A549 (cell line): ENCODE measurements at regions not wholly inside any gene's neighbourhood (a gene's known extent, or its start where the extent isn't known, plus 50 kb on each side); places are given as distances from the start of the nearest gene placed in this dataset.

Experiments used
- ATAC-seq, 2 experiments: fragments of 200-7000 bp in 1 of 2; fragments of >200 bp in 1 of 2; cut with Nextera tagmentation in 1 of 2; cut with Tn5 transposase in 1 of 2; 3 replicates each; pipeline versions ENCODE4 v1.8.0 to v1.9.1; 2018 to 2020; ENCODE audit warnings: mild to moderate bottlenecking in 1 of 2, moderate library complexity in 1 of 2
- CTCF ChIA-PET: fragments of 300-600 bp; sonication (Branson Sonifier 250); formaldehyde crosslinking; extraction: SDS; loops from one replicate; lab custom pipeline; 2021; ENCODE audit warnings: antibody characterized with exemption, inconsistent platforms; lab: Yijun Ruan, JAX
- POLR2A ChIA-PET: fragments of 350-600 bp; formaldehyde crosslinking; extraction: SDS; loops from one replicate; lab custom pipeline; 2021; ENCODE audit warnings: antibody characterized with exemption, inconsistent platforms; lab: Yijun Ruan, JAX
- DNase-seq, 2 experiments: peaks; one replicate each; pipeline versions ENCODE4 v3.0.0 to v3.0.0-alpha.2; 2011 to 2016; ENCODE audit warnings: low read depth in 1 of 2, low spot score in 1 of 2
- FAIRE-seq: peaks from 2 replicates; lab custom pipeline; 2011; peaks lifted over from hg19 to GRCh38; lab: Jason Lieb, UNC
- H3K27ac ChIP-seq, 2 experiments: fragments of >200 bp; sonication (Bioruptor Twin); formaldehyde crosslinking; 3 replicates each; pipeline ENCODE4 v1.5.1; 2016 to 2017
- H3K4me1 ChIP-seq: fragments of >200 bp; sonication (Bioruptor Twin); formaldehyde crosslinking; 3 replicates; pipeline ENCODE4 v1.6.1; 2016
- H3K4me2 ChIP-seq: fragments of >200 bp; sonication (Bioruptor Twin); formaldehyde crosslinking; 3 replicates; pipeline ENCODE4 v1.6.1; 2016
- H3K4me3 ChIP-seq: fragments of >200 bp; sonication (Bioruptor Twin); formaldehyde crosslinking; 3 replicates; pipeline ENCODE4 v1.5.1; 2016
- H3K9me3 ChIP-seq: fragments of >200 bp; sonication (Bioruptor Twin); formaldehyde crosslinking; 3 replicates; pipeline ENCODE4 v1.6.1; 2016
- ATOH8 ChIP-seq: fragments of 250-450 bp; sonication (Bioruptor Pico); IDR thresholded peaks from 2 replicates; pipeline ENCODE4 v1.5.0; 2020; ENCODE audit warnings: low read depth, mild to moderate bottlenecking, moderate library complexity
- BCL3 ChIP-seq: fragments of >200 bp; sonication (Bioruptor Twin); formaldehyde crosslinking; IDR thresholded peaks from 3 replicates; pipeline ENCODE4 v1.6.1; 2016
- BHLHE40 ChIP-seq: IDR thresholded peaks from 2 replicates; pipeline ENCODE4 v1.6.1; 2012; ENCODE audit warnings: low read depth, low read length, inconsistent platforms
- CEBPB ChIP-seq, 2 experiments: fragments of >200 bp in 1 of 2; sonication (Bioruptor Twin) in 1 of 2; formaldehyde crosslinking in 1 of 2; IDR thresholded peaks; 2 replicates each; pipeline ENCODE4 v1.6.1; 2012 to 2016
- CHD2 ChIP-seq: fragments of 150-350 bp; IDR thresholded peaks from 2 replicates; pipeline ENCODE4 v1.6.1; 2014; ENCODE audit warnings: low read length; ENCODE audit not compliant: partially characterized antibody
- CHD4 ChIP-seq: fragments of 200-600 bp; sonication (generic); IDR thresholded peaks from 2 replicates; pipeline ENCODE4 v1.6.1; 2016; ENCODE audit warnings: antibody characterized with exemption, mild to moderate bottlenecking, borderline replicate concordance
- ELK1 ChIP-seq: fragments of 150-350 bp; IDR thresholded peaks from 2 replicates; pipeline ENCODE4 v1.6.1; 2014; ENCODE audit warnings: low read depth, mild to moderate bottlenecking, low read length
- FOSL2 ChIP-seq, 2 experiments: fragments of 450-650 bp in 1 of 2; fragments of >200 bp in 1 of 2; sonication (Bioruptor Twin) in 1 of 2; formaldehyde crosslinking; IDR thresholded peaks; 2 replicates each; pipeline versions ENCODE4 v1.5.0 to v1.6.1; 2016 to 2020; ENCODE audit warnings: mild to moderate bottlenecking in 1 of 2, moderate library complexity in 1 of 2
- GATA3 ChIP-seq: IDR thresholded peaks from 2 replicates; pipeline ENCODE4 v1.6.1; 2012; ENCODE audit warnings: borderline replicate concordance
- HMGXB4 ChIP-seq: fragments of 250-450 bp; sonication (Bioruptor Pico); IDR thresholded peaks from 2 replicates; pipeline ENCODE4 v1.5.0; 2021; ENCODE audit warnings: mild to moderate bottlenecking, moderate library complexity, borderline replicate concordance
- HOXB5 ChIP-seq: fragments of 250-450 bp; sonication (Bioruptor Pico); IDR thresholded peaks from 2 replicates; pipeline ENCODE4 v1.5.0; 2020; ENCODE audit warnings: mild to moderate bottlenecking, moderate library complexity
- KDM1A ChIP-seq: fragments of 200-600 bp; sonication (generic); IDR thresholded peaks from 2 replicates; pipeline ENCODE4 v1.6.1; 2016; ENCODE audit warnings: low read depth, mild to moderate bottlenecking
- MAX ChIP-seq: IDR thresholded peaks from 2 replicates; pipeline ENCODE4 v1.6.1; 2012
- NPAS2 ChIP-seq: fragments of 250-450 bp; sonication (Bioruptor Pico); IDR thresholded peaks from 2 replicates; pipeline ENCODE4 v1.8.0; 2022; ENCODE audit warnings: mild to moderate bottlenecking, moderate library complexity, borderline replicate concordance
- PHF8 ChIP-seq: fragments of 200-600 bp; sonication (generic); IDR thresholded peaks from 2 replicates; pipeline ENCODE4 v1.6.1; 2016; ENCODE audit warnings: low read depth, mild to moderate bottlenecking, antibody characterized with exemption, moderate library complexity, borderline replicate concordance
- POLR2A ChIP-seq: IDR thresholded peaks from 2 replicates; pipeline ENCODE4 v1.6.1; 2012; ENCODE audit warnings: mild to moderate bottlenecking, low read length
- RAD21 ChIP-seq, 2 experiments: fragments of >200 bp in 1 of 2; sonication (Bioruptor Twin) in 1 of 2; formaldehyde crosslinking in 1 of 2; IDR thresholded peaks in 1 of 2; conservative IDR thresholded peaks in 1 of 2; 2 replicates in 1 of 2; 3 replicates in 1 of 2; pipeline ENCODE4 v1.6.1; 2012 to 2018; ENCODE audit warnings: inconsistent platforms in 1 of 2
- REST ChIP-seq: fragments of 200-600 bp; sonication (generic); IDR thresholded peaks from 2 replicates; pipeline ENCODE4 v1.6.1; 2016; ENCODE audit warnings: antibody characterized with exemption, mild to moderate bottlenecking, moderate library complexity
- RFX5 ChIP-seq: fragments of 450-650 bp; IDR thresholded peaks from 2 replicates; pipeline ENCODE4 v1.7.1; 2014; ENCODE audit warnings: antibody characterized with exemption, mild to moderate bottlenecking, moderate library complexity
- TP53 ChIP-seq: fragments of 250-450 bp; sonication (Bioruptor Pico); IDR thresholded peaks from 2 replicates; pipeline ENCODE4 v1.5.0; 2021; ENCODE audit warnings: mild to moderate bottlenecking, moderate library complexity
- USF2 ChIP-seq: fragments of 450-650 bp; IDR thresholded peaks from 2 replicates; pipeline ENCODE4 v1.6.1; 2014; ENCODE audit warnings: antibody characterized with exemption
- ZC3H11A ChIP-seq: fragments of 450-650 bp; IDR thresholded peaks from 2 replicates; pipeline ENCODE4 v1.6.1; 2014; ENCODE audit warnings: antibody characterized with exemption, mild to moderate bottlenecking
- WGBS: methylation state at CpG from one replicate; pipeline ENCODE4 v1.1.6; 2017; ENCODE audit errors: missing lambda C conversion rate; 5-methylcytosine and 5-hydroxymethylcytosine counted together

- peaks cover 3% of the 10 kb centered on the region; the same call in 1 of the 3 replicates for H3K9me3 ChIP-seq
- peaks cover 22% of the 10 kb centered on the region for H3K4me1 ChIP-seq
- FAIRE-seq (no peak), ATAC-seq (no peak), DNase-seq (no peak)
- TF ChIP-seq BHLHE40, result no peak
- no peak for TF ChIP-seq KDM1A
- TF ChIP-seq USF2, result no peak
- no peak for TF ChIP-seq BCL3
- no peak for TF ChIP-seq CHD2
- TF ChIP-seq GATA3, result no peak
- no peak for TF ChIP-seq CHD4
- TF ChIP-seq TP53 (CRISPR knock-in tag), result no peak
- no peak for TF ChIP-seq PHF8
- no peak for TF ChIP-seq NPAS2 (CRISPR knock-in tag)
- no peak for TF ChIP-seq RAD21 (conservative IDR thresholded peaks at IDR 0.05 in 1 of 2, IDR thresholded peaks at IDR 0.05 in 1 of 2)
- no peak for TF ChIP-seq ATOH8
- TF ChIP-seq POLR2A, result no peak
- no peak for TF ChIP-seq HOXB5 (CRISPR knock-in tag)
- no peak for TF ChIP-seq ELK1
- no peak for TF ChIP-seq HMGXB4 (CRISPR knock-in tag)
- no peak for TF ChIP-seq CEBPB (IDR thresholded peaks at IDR 0.05)
- TF ChIP-seq RFX5, result no peak
- no peak for TF ChIP-seq ZC3H11A
- 60% methylated on average over 2 of the region's 2 CpGs for WGBS
- 0 out of 6 replicates have a peak overlapping the region, but pooled peaks of 1 of the 2 experiments have one; percentile 14 for H3K27ac ChIP-seq
- POLR2A ChIA-PET, result no interaction called here
- no peak overlapping the region for H3K4me2 ChIP-seq
- no peak overlapping the region for H3K4me3 ChIP-seq
- CTCF ChIA-PET, result no interaction called here
Observed at GRCh38 chr15:88344786-88345185, 88.2 kb upstream of the NTRK3 start.

- ATAC-seq (no peak), FAIRE-seq (no peak), DNase-seq (no peak)
- 22% methylated on average over 2 of the region's 2 CpGs for WGBS
- H3K27ac ChIP-seq, result no peak overlapping the region
- POLR2A ChIA-PET, result no interaction called here
- TF ChIP-seq CHD2 (no peak), KDM1A (no peak), REST (no peak), RFX5 (no peak), USF2 (no peak), MAX (no peak), FOSL2 (IDR thresholded peaks at IDR 0.05) (no peak), FOSL2 (CRISPR knock-in tag; IDR thresholded peaks at IDR 0.05) (no peak)
- H3K9me3 ChIP-seq, result peaks cover 3% of the 10 kb centered on the region; the same call in 1 of the 3 replicates
- H3K4me1 ChIP-seq, result peaks cover 27% of the 10 kb centered on the region
- CTCF ChIA-PET, result interaction anchor here (0.6 kb wide), 1 partner anchor 33 kb away, joined by 3 read pairs; no protein-coding TSS in a partner anchor
- H3K4me2 ChIP-seq, result no peak overlapping the region
- no peak overlapping the region for H3K4me3 ChIP-seq
Observed at GRCh38 chr15:88342666-88343065, 86.1 kb upstream of the NTRK3 start.
